22Rv1 (cell line): ENCODE measurements at regions not wholly inside any gene's neighbourhood (a gene's known extent, or its start where the extent isn't known, plus 50 kb on each side); places are given as distances from the start of the nearest gene placed in this dataset.
A peak's percentile ranks its signal among the peaks of the same experiment; 100 is the strongest.

Experiments
- H3K27ac ChIP-seq: fragments of 450-650 bp; 2 replicates; pipeline ENCODE4 v1.5.1; 2017
- ZFX ChIP-seq: fragments of 450-650 bp; IDR thresholded peaks from 2 replicates; pipeline ENCODE4 v1.6.1; 2017; ENCODE audit warnings: antibody characterized with exemption, borderline replicate concordance
- TF ChIP-seq, protein P1 (sequence below): fragments of 450-650 bp; IDR thresholded peaks from 2 replicates; pipeline ENCODE4 v1.5.1; 2017; ENCODE audit warnings: mild to moderate bottlenecking

DNA sequence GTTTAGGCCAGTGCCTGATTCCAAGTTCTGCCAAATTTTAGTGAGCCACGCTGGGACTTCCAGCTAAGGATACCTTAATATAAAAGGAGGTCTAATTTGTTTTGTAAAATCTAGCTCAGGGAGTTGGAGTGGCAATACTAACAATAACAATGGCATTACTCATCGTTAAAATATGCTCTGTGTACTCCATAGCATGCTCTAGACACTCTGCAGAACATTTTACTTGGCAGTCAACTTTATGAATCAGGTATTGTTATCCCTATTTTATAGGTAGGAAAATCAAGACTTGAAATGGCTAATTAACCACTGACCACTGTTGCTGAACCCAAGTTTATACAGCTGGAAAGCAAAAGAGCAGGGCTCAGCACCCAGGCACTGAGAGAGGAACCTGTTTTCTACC lies 485.0 kb upstream of the KIRREL3 start:
- TF ChIP-seq, protein P1, sequence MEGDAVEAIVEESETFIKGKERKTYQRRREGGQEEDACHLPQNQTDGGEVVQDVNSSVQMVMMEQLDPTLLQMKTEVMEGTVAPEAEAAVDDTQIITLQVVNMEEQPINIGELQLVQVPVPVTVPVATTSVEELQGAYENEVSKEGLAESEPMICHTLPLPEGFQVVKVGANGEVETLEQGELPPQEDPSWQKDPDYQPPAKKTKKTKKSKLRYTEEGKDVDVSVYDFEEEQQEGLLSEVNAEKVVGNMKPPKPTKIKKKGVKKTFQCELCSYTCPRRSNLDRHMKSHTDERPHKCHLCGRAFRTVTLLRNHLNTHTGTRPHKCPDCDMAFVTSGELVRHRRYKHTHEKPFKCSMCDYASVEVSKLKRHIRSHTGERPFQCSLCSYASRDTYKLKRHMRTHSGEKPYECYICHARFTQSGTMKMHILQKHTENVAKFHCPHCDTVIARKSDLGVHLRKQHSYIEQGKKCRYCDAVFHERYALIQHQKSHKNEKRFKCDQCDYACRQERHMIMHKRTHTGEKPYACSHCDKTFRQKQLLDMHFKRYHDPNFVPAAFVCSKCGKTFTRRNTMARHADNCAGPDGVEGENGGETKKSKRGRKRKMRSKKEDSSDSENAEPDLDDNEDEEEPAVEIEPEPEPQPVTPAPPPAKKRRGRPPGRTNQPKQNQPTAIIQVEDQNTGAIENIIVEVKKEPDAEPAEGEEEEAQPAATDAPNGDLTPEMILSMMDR = no peak
- TF ChIP-seq ZFX = no peak
- H3K27ac ChIP-seq = no peak overlapping the region

DNA sequence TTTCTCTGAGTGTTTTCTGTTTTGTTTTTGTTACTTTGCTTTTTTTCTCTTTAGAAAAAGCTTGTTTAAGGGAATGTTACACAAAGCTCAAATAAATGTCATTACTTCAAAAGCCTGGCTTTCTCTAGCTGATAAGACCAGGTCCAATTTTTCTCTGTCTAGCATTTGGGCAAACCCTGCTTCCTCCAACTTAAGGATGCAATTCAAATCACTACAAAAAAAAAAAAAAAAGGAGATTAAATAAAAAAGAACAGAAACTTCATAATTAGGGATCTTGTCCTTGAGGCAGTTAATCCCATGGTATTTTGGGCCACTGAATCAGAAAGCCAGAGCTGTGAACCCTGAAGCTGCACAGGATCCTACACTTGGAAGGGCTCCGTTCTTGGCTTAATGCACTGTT lies 480.8 kb upstream of the KIRREL3 start:
- TF ChIP-seq, protein P1 = no peak
- no peak for TF ChIP-seq ZFX
- H3K27ac ChIP-seq = no peak overlapping the region

DNA sequence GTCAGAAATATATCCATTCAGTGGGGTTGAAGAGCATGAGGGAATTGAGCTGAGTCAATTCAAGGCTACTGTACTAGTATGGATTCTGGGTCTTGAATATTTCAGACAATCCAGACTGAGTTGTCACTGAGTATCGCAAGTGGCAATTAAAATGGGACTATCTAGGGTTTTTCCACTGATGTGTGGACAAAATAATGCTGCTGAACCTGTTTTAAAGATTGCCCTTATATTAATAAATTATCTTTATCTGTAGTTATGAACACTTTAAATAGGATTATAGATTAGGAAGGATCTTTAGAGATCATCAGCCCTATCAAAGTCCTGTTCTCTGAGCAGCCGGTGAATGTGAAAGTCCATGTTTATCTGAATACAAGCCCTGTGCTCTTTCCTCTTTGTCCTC lies 478.3 kb upstream of the KIRREL3 start:
- no peak overlapping the region for H3K27ac ChIP-seq
- TF ChIP-seq, protein P1 = no peak
- no peak for TF ChIP-seq ZFX

DNA sequence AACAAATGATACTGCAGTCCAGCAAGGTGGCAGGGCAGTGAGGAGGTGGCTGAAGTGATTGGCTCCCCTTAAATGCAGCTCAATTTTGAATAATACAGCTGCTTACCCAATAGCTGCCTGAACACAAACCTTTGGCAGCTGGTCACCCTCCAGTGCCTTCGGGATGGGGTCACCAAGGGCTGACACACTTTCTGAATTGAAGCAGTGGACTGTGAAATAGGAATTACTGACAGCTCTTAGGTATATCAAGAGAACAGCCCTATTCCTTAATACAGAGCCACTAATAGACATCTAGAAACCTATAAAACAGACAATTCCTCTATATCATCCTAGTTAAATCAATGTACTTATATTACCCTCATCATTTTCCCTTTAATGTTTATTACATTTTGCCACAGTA lies 474.2 kb upstream of the KIRREL3 start:
- no peak overlapping the region for H3K27ac ChIP-seq
- TF ChIP-seq, protein P1 = no peak
- TF ChIP-seq ZFX = no peak

DNA sequence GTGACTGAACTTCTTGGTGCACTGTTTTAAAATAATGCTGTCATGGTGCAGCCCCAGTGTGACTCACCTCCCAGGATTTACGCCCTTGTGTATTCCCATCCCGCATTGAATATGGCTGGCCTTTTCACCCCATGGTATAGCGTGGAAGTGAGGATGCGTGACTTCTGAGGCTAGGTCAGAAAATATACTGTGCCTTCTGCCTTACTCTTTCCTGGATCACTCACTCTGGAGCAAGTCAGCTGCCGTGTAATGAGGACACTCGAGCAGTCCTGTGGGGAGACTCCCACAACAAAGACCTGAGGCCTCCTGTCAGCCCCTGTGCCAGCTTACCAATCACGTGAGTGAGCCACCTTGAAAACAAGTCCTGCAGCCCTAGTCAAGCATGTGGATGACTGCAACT lies 471.9 kb upstream of the KIRREL3 start:
- H3K27ac ChIP-seq = no peak overlapping the region
- TF ChIP-seq, protein P1 = no peak
- no peak for TF ChIP-seq ZFX

DNA sequence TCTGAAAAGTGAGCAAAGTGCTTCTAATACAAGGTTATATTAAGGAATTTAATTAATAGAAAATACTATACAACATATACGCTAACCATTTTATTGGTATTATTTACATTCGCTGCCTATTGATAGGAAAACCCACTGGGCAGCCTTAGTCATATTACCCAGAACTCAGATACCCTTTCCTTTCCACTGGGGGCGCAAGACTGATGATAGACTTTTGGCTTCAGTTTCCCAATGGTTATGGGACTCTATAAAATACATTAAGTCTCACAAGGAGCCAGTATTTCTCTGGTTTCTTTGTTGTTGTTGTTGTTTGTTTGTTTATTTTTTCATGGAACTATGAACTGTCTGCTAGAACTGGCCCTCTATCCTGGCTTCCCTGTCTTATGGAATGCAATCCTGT lies 471.1 kb upstream of the KIRREL3 start:
- TF ChIP-seq, protein P1 = peak; percentile 55
- no peak for TF ChIP-seq ZFX
- H3K27ac ChIP-seq = no peak overlapping the region

DNA sequence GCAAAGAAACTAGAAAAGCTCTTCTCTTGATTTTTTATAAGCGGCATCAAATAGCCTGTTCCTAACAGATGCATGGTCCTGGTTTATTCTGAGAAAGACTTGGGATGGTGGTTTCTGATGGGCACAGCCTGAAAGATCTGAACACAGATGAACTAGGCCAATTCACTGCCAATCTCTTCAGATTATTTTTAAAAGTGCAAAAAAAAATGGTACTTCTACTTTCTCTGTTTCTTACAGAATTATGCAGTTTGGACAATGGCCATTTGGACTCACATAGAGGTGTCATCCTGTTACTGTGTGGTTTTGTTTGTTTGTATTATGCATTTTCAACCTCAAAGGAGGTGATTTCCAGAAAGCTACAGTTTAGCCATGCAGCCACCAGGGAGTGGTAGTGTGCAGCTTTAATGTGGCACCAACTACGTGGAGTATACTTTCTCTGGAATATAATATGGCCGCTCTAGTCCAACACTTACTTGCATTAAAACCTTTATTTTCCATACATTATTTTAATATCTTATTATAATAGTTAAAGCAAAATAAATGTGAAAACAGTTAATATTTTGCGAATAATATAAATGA lies 469.8 kb upstream of the KIRREL3 start:
- no peak overlapping the region for H3K27ac ChIP-seq
- TF ChIP-seq, protein P1 = peak; percentile 69
- no peak for TF ChIP-seq ZFX
